Endodermal cell (in vitro differentiated cells): ENCODE measurements at regions not wholly inside any gene's neighbourhood (a gene's known extent, or its start where the extent isn't known, plus 50 kb on each side); places are given as distances from the start of the nearest gene placed in this dataset.

Experiments used
- DNase-seq: peaks from one replicate; pipeline ENCODE4 v3.0.0-alpha.2; 2017
- H3K27ac ChIP-seq: 2 replicates; pipeline ENCODE4 v1.5.1; 2013; ENCODE audit warnings: mild to moderate bottlenecking, low read depth, low read length, moderate library complexity
- H3K27me3 ChIP-seq: 2 replicates; pipeline ENCODE4 v1.6.1; 2013; ENCODE audit warnings: mild to moderate bottlenecking, low read length, moderate library complexity; ENCODE audit not compliant: insufficient read depth, control insufficient read depth, poor library complexity, severe bottlenecking
- H3K36me3 ChIP-seq: 2 replicates; pipeline ENCODE4 v1.7.0; 2013; ENCODE audit warnings: mild to moderate bottlenecking, low read length, moderate library complexity; ENCODE audit not compliant: control insufficient read depth, insufficient read depth
- H3K4me1 ChIP-seq: one replicate; pipeline ENCODE4 v1.7.0; 2013; ENCODE audit warnings: low read length; ENCODE audit not compliant: control insufficient read depth, insufficient read depth
- H3K4me3 ChIP-seq: 2 replicates; pipeline ENCODE4 v1.5.1; 2013; ENCODE audit warnings: mild to moderate bottlenecking, low read length, moderate library complexity
- H3K9ac ChIP-seq: 2 replicates; pipeline ENCODE4 v1.6.1; 2013; ENCODE audit warnings: mild to moderate bottlenecking, low read length, moderate library complexity; ENCODE audit not compliant: poor library complexity, severe bottlenecking; ENCODE audit errors: extremely low read depth
- H3K9me3 ChIP-seq: 2 replicates; pipeline ENCODE4 v1.6.1; 2013; ENCODE audit warnings: mild to moderate bottlenecking, low read length, moderate library complexity; ENCODE audit not compliant: control insufficient read depth
- H3K27ac Mint-ChIP-seq: 2 replicates; pipeline ENCODE4 v1.8.0; 2020; ENCODE audit warnings: mixed read lengths
- H3K27me3 Mint-ChIP-seq: 2 replicates; pipeline ENCODE4 v1.8.0; 2021; ENCODE audit warnings: mild to moderate bottlenecking, mixed read lengths; ENCODE audit not compliant: insufficient read depth
- H3K36me3 Mint-ChIP-seq: 2 replicates; pipeline ENCODE4 v1.8.0; 2020; ENCODE audit warnings: low read depth, mixed read lengths
- H3K4me1 Mint-ChIP-seq: 2 replicates; pipeline ENCODE4 v1.8.0; 2020; ENCODE audit warnings: mixed read lengths
- H3K4me3 Mint-ChIP-seq: 2 replicates; pipeline ENCODE4 v1.8.0; 2020; ENCODE audit warnings: mild to moderate bottlenecking, moderate library complexity, mixed read lengths
- H3K9me3 Mint-ChIP-seq: 2 replicates; pipeline ENCODE4 v1.8.0; 2020; ENCODE audit warnings: mild to moderate bottlenecking, mixed read lengths
- CTCF ChIP-seq: fragments of 200-600 bp; sonication (generic); conservative IDR thresholded peaks from 2 replicates; pipeline ENCODE4 v1.5.0; 2021; ENCODE audit warnings: antibody characterized with exemption, mild to moderate bottlenecking
- WGBS, 2 experiments: methylation state at CpG; one replicate each; pipeline versions ENCODE4 v1.1.5 to v1.1.7; 2013; ENCODE audit warnings: missing lambda C conversion rate in 2 of 2, mixed read lengths in 1 of 2; ENCODE audit not compliant: insufficient coverage in 1 of 2, insufficient read length in 1 of 2; 5-methylcytosine and 5-hydroxymethylcytosine counted together

- no peak for TF ChIP-seq CTCF
- Histone ChIP-seq H3K4me1 (no peaks in the 10 kb centered on the region), H3K27me3 (no peaks in the 10 kb centered on the region), H3K4me3 (no peak overlapping the region), H3K9ac (no peak overlapping the region), H3K9me3 (peaks cover 9% of the 10 kb centered on the region), H3K27ac (no peak overlapping the region), H3K36me3 (no peaks in the 10 kb centered on the region)
- H3K27me3 Mint-ChIP-seq: no peaks in the 10 kb centered on the region
- peaks cover 3% of the 10 kb centered on the region for H3K36me3 Mint-ChIP-seq
- no peak for DNase-seq
- H3K4me3 Mint-ChIP-seq: no peak overlapping the region
- H3K27ac Mint-ChIP-seq: no peak overlapping the region
- no peaks in the 10 kb centered on the region for H3K4me1 Mint-ChIP-seq
- H3K9me3 Mint-ChIP-seq: peaks cover 23% of the 10 kb centered on the region
Measured at GRCh38 chr12:61422786-61423185, 837.4 kb upstream of the USP15 start.

DNA sequence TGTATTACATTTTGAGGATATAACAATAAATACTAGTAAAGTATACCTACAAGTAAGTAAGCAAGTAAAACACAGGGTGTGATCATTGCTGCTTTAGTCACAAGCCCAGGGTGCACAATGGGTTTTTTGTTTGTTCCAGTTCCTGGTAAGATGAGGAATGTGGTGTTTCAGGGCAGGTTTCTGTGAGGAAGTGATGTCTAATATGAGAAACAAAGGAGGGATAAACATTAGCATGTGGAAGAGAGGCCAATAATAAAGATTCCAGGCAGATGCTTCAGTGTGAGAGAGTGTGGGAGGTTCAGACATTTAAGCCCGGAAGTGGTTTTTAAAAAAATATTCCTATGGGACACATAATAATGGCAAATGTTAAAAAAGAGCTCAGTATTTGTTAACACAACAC, 808.1 kb upstream of the USP15 start:
- TF ChIP-seq CTCF: no peak
- Histone ChIP-seq H3K36me3 (no peaks in the 10 kb centered on the region), H3K9me3 (no peaks in the 10 kb centered on the region), H3K4me3 (no peak overlapping the region), H3K27me3 (no peaks in the 10 kb centered on the region), H3K9ac (no peak overlapping the region), H3K4me1 (no peaks in the 10 kb centered on the region), H3K27ac (no peak overlapping the region)
- no CpG with 5 or more reads among the region's 1 CpG for WGBS, 2 experiments
- Mint-ChIP-seq H3K4me1 (peaks cover 6% of the 10 kb centered on the region), H3K27ac (no peak overlapping the region), H3K9me3 (peaks cover 2% of the 10 kb centered on the region), H3K4me3 (no peak overlapping the region), H3K27me3 (no peaks in the 10 kb centered on the region), H3K36me3 (no peaks in the 10 kb centered on the region)
- no peak for DNase-seq

DNA sequence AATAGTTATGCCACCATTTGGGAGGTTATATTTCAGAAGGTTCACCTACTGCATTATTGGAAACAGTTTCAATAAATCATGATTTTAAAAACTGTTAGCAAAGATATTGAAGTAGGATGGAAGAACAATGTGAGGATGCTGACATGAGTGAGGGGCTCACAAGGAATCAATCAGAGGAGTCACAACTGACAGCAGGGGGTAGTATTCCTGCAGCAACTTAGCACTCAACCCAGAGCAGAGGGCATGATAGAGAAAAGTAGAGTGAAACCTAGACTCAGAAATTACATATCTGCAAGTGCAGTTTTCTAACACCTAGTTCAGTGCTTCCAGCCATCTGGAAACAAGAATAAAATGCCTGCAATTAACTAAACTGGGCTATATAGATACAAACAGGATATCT, 772.5 kb upstream of the USP15 start:
- Mint-ChIP-seq H3K36me3 (no peaks in the 10 kb centered on the region), H3K4me3 (no peak overlapping the region), H3K27me3 (no peaks in the 10 kb centered on the region), H3K27ac (no peak overlapping the region), H3K9me3 (peaks cover 22% of the 10 kb centered on the region), H3K4me1 (no peaks in the 10 kb centered on the region)
- Histone ChIP-seq H3K9ac (no peak overlapping the region), H3K27me3 (no peaks in the 10 kb centered on the region), H3K4me3 (no peak overlapping the region), H3K4me1 (no peaks in the 10 kb centered on the region), H3K36me3 (no peaks in the 10 kb centered on the region), H3K27ac (no peak overlapping the region), H3K9me3 (no peaks in the 10 kb centered on the region)
- no peak for TF ChIP-seq CTCF
- DNase-seq: peak; percentile 44
